HEK293 (cell line): ENCODE measurements at regions not wholly inside any gene's neighbourhood (a gene's known extent, or its start where the extent isn't known, plus 50 kb on each side); places are given as distances from the start of the nearest gene placed in this dataset.

Experiments
- CTCF ChIA-PET: fragments of 350-600 bp; formaldehyde crosslinking; extraction: SDS; loops from one replicate; lab custom pipeline; 2021; ENCODE audit warnings: antibody characterized with exemption; lab: Yijun Ruan, JAX
- POLR2A ChIA-PET: fragments of 300-600 bp; formaldehyde crosslinking; extraction: SDS; loops from one replicate; lab custom pipeline; 2020; ENCODE audit warnings: antibody characterized with exemption, inconsistent platforms; lab: Yijun Ruan, JAX
- H3K27ac ChIP-seq: fragments of 200-500 bp; sonication (Bioruptor generic); 2 replicates; pipeline ENCODE4 v1.5.1; 2014; ENCODE audit warnings: low read depth, low read length, control low read depth, inconsistent platforms; ENCODE audit errors: extremely low read depth
- H3K36me3 ChIP-seq, 2 experiments: fragments of 200-500 bp in 1 of 2; sonication (Bioruptor generic) in 1 of 2; 1 replicate in 1 of 2; 2 replicates in 1 of 2; pipeline ENCODE4 v1.5.1; 2014 to 2017; ENCODE audit warnings: inconsistent platforms in 2 of 2, low read length in 2 of 2; ENCODE audit not compliant: control insufficient read depth in 2 of 2, insufficient read depth in 1 of 2
- H3K4me1 ChIP-seq: fragments of 200-500 bp; sonication (Bioruptor generic); 2 replicates; pipeline ENCODE4 v1.5.1; 2014; ENCODE audit warnings: mild to moderate bottlenecking, low read length, inconsistent platforms; ENCODE audit not compliant: control insufficient read depth, insufficient read depth
- H3K4me3 ChIP-seq: 2 replicates; pipeline ENCODE4 v1.5.1; 2011; ENCODE audit warnings: low read depth, mild to moderate bottlenecking, control low read depth, low read length, moderate library complexity
- H3K9me3 ChIP-seq: fragments of 200-500 bp; sonication (Bioruptor generic); 2 replicates; pipeline ENCODE4 v1.5.1; 2014; ENCODE audit warnings: low read depth, low read length, inconsistent platforms; ENCODE audit not compliant: control insufficient read depth, insufficient read depth
- EGR2 ChIP-seq: fragments of 450-650 bp; formaldehyde crosslinking; IDR thresholded peaks from 2 replicates; pipeline ENCODE4 v1.5.1; 2016; ENCODE audit warnings: low read depth, missing biosample characterization, missing genetic modification characterization
- GLIS1 ChIP-seq: fragments of 450-650 bp; formaldehyde crosslinking; IDR thresholded peaks from 2 replicates; pipeline ENCODE4 v1.5.1; 2016; ENCODE audit warnings: missing biosample characterization, missing genetic modification characterization
- OVOL3 ChIP-seq: fragments of 450-650 bp; formaldehyde crosslinking; IDR thresholded peaks from 2 replicates; pipeline ENCODE4 v1.5.1; 2016; ENCODE audit warnings: missing biosample characterization, missing genetic modification characterization
- SETDB1 ChIP-seq: IDR thresholded peaks from one replicate; pipeline ENCODE4 v1.6.1; 2017; ENCODE audit warnings: mild to moderate bottlenecking, low read length, moderate library complexity, mixed read lengths; ENCODE audit not compliant: insufficient read length
- SP2 ChIP-seq: fragments of 450-650 bp; formaldehyde crosslinking; IDR thresholded peaks from 2 replicates; pipeline ENCODE4 v1.5.1; 2016; ENCODE audit warnings: missing biosample characterization, missing genetic modification characterization
- TRIM28 ChIP-seq: IDR thresholded peaks from 2 replicates; pipeline ENCODE4 v1.6.1; 2011; ENCODE audit warnings: low read length, control low read depth, borderline replicate concordance
- ZNF10 ChIP-seq: fragments of 450-650 bp; formaldehyde crosslinking; IDR thresholded peaks from 2 replicates; pipeline ENCODE4 v1.5.1; 2017; ENCODE audit warnings: missing biosample characterization, missing genetic modification characterization
- ZNF184 ChIP-seq: fragments of 450-650 bp; IDR thresholded peaks from 2 replicates; pipeline ENCODE4 v1.5.1; 2018; ENCODE audit warnings: missing biosample characterization, mild to moderate bottlenecking, missing genetic modification characterization
- ZNF223 ChIP-seq: fragments of 450-650 bp; formaldehyde crosslinking; IDR thresholded peaks from 2 replicates; pipeline ENCODE4 v1.5.1; 2016; ENCODE audit warnings: missing biosample characterization, missing genetic modification characterization
- ZNF324 ChIP-seq: fragments of 450-650 bp; formaldehyde crosslinking; IDR thresholded peaks from 2 replicates; pipeline ENCODE4 v1.5.1; 2016; ENCODE audit warnings: missing biosample characterization, missing genetic modification characterization
- ZNF335 ChIP-seq: fragments of 450-650 bp; formaldehyde crosslinking; conservative IDR thresholded peaks from 2 replicates; pipeline ENCODE4 v1.5.1; 2016; ENCODE audit warnings: missing biosample characterization, missing genetic modification characterization
- ZNF423 ChIP-seq: fragments of 450-650 bp; formaldehyde crosslinking; IDR thresholded peaks from 2 replicates; pipeline ENCODE4 v1.5.1; 2016; ENCODE audit warnings: missing biosample characterization, missing genetic modification characterization
- ZNF561 ChIP-seq: fragments of 450-650 bp; IDR thresholded peaks from 2 replicates; pipeline ENCODE4 v1.5.1; 2018; ENCODE audit warnings: missing biosample characterization, missing genetic modification characterization, borderline replicate concordance
- ZNF776 ChIP-seq: fragments of 450-650 bp; formaldehyde crosslinking; IDR thresholded peaks from 2 replicates; pipeline ENCODE4 v1.5.0; 2017; ENCODE audit warnings: missing biosample characterization, missing genetic modification characterization, borderline replicate concordance
- ZSCAN23 ChIP-seq: fragments of 450-650 bp; formaldehyde crosslinking; IDR thresholded peaks from 2 replicates; pipeline ENCODE4 v1.5.1; 2016; ENCODE audit warnings: missing biosample characterization, missing genetic modification characterization
- TF ChIP-seq, protein P1 (sequence below): fragments of 450-650 bp; formaldehyde crosslinking; IDR thresholded peaks from 2 replicates; pipeline ENCODE4 v1.5.1; 2016; ENCODE audit warnings: missing biosample characterization, missing genetic modification characterization
- TF ChIP-seq, protein P2 (sequence below): fragments of 450-650 bp; formaldehyde crosslinking; IDR thresholded peaks from 2 replicates; pipeline ENCODE4 v1.5.1; 2016; ENCODE audit warnings: missing biosample characterization, missing genetic modification characterization, borderline replicate concordance

DNA sequence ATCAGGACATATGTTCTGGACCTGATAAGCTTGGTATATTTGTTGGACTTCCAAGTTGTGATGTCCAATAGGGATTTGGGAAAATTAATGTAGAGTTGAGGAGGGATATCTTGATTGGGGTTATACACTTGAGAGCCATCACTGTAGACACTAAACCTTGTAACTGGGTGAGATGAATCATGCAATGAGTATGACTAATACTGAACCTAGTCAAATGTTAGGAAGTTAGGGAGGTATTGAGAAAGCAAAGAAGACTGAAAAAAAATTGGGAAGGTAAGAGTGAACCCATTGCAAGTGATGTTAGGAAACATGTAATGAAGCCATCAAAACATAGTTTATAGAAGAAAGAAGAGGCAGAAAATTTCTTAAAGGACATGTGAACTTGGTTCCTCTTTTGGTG, 668.4 kb upstream of the CDH9 start (continued):
- TF ChIP-seq, protein P1, sequence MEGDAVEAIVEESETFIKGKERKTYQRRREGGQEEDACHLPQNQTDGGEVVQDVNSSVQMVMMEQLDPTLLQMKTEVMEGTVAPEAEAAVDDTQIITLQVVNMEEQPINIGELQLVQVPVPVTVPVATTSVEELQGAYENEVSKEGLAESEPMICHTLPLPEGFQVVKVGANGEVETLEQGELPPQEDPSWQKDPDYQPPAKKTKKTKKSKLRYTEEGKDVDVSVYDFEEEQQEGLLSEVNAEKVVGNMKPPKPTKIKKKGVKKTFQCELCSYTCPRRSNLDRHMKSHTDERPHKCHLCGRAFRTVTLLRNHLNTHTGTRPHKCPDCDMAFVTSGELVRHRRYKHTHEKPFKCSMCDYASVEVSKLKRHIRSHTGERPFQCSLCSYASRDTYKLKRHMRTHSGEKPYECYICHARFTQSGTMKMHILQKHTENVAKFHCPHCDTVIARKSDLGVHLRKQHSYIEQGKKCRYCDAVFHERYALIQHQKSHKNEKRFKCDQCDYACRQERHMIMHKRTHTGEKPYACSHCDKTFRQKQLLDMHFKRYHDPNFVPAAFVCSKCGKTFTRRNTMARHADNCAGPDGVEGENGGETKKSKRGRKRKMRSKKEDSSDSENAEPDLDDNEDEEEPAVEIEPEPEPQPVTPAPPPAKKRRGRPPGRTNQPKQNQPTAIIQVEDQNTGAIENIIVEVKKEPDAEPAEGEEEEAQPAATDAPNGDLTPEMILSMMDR (tag by site-specific recombination) = no peak
- TF ChIP-seq ZNF335 = no peak
- TF ChIP-seq, all 188 proteins: peak for 0

DNA sequence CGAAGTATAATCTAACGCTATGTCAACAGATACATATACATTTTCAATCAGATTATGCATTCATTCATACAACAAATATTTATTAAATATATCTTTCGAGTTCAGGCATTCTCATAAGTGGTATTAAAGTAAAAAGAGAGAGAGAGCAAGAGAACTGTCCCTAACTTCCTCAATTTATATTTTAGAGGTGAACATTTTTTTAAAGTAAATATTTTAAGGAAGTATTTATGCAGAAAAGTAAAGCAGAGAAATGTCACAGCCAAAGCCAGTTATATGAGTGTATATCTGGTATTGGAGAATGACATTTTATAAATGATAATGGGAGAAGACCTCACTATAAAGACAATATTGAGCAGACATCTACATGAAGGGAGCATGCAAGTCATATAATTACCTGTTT, 667.3 kb upstream of the CDH9 start:
- POLR2A ChIA-PET = no interaction called here
- TF ChIP-seq SETDB1 (no peak), ZNF184 (tag by site-specific recombination) (no peak), ZNF10 (tag by site-specific recombination) (no peak), ZNF561 (no peak), OVOL3 (tag by site-specific recombination) (no peak), ZSCAN23 (no peak), EGR2 (tag by site-specific recombination) (no peak), ZNF423 (no peak), ZNF223 (tag by site-specific recombination) (no peak), GLIS1 (tag by site-specific recombination) (no peak), SP2 (tag by site-specific recombination) (no peak), ZNF324 (tag by site-specific recombination) (no peak)
- TF ChIP-seq, protein P2, sequence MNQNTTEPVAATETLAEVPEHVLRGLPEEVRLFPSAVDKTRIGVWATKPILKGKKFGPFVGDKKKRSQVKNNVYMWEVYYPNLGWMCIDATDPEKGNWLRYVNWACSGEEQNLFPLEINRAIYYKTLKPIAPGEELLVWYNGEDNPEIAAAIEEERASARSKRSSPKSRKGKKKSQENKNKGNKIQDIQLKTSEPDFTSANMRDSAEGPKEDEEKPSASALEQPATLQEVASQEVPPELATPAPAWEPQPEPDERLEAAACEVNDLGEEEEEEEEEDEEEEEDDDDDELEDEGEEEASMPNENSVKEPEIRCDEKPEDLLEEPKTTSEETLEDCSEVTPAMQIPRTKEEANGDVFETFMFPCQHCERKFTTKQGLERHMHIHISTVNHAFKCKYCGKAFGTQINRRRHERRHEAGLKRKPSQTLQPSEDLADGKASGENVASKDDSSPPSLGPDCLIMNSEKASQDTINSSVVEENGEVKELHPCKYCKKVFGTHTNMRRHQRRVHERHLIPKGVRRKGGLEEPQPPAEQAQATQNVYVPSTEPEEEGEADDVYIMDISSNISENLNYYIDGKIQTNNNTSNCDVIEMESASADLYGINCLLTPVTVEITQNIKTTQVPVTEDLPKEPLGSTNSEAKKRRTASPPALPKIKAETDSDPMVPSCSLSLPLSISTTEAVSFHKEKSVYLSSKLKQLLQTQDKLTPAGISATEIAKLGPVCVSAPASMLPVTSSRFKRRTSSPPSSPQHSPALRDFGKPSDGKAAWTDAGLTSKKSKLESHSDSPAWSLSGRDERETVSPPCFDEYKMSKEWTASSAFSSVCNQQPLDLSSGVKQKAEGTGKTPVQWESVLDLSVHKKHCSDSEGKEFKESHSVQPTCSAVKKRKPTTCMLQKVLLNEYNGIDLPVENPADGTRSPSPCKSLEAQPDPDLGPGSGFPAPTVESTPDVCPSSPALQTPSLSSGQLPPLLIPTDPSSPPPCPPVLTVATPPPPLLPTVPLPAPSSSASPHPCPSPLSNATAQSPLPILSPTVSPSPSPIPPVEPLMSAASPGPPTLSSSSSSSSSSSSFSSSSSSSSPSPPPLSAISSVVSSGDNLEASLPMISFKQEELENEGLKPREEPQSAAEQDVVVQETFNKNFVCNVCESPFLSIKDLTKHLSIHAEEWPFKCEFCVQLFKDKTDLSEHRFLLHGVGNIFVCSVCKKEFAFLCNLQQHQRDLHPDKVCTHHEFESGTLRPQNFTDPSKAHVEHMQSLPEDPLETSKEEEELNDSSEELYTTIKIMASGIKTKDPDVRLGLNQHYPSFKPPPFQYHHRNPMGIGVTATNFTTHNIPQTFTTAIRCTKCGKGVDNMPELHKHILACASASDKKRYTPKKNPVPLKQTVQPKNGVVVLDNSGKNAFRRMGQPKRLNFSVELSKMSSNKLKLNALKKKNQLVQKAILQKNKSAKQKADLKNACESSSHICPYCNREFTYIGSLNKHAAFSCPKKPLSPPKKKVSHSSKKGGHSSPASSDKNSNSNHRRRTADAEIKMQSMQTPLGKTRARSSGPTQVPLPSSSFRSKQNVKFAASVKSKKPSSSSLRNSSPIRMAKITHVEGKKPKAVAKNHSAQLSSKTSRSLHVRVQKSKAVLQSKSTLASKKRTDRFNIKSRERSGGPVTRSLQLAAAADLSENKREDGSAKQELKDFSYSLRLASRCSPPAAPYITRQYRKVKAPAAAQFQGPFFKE (tag by site-specific recombination) = no peak

DNA sequence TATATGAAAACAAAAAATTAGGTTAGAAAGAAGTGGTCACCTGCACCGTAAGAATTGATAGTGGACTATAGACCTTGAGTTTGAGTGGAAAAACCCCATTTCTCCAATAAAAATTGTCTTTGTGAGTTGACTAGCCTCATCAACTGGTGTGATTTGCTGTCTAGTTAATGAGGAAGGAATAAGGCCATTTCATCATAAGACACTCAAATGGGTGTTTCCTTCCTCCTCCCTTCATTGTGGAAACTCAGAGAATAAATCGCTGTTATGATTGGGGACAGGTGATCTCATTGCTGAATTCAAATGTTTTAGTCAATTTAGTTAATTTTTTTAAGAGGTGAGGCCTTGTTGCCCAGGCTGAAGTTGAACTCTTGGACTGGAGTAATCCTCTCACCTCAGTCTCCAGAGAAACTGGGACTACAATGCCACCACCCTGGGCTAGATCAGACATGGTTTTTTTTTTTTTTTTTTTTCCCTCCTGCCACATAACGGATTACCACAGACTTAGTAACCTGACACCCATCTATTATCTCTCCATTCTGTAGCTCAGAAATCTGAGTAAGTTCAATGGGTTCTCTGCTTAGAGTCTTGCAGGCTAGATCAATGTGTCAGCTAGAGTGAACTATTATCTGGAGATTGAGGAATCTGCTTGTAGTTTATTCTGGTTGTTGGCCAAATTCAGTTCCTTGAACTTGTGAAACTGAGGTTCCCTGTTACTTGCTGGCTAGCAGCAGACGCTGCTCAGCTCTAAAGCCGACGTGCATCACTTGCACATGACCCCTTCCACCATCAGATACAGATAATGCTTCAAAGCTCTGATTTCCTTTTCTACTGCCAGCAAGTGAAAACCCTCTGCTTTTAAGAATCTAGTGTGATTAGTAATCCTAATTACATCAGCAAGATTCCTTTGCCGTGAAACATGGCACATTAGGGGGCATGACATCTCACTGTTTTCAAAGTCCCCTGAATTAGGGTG, 663.8 kb upstream of the CDH9 start:
- TF ChIP-seq TRIM28 = peak; percentile 35; the same call in 1 of the 2 replicates
- TF ChIP-seq ZNF776 = no peak

More for the DNA sequence above, 667.3 kb upstream of the CDH9 start:
- CTCF ChIA-PET = interaction anchor here (0.6 kb wide), 2 partner anchors 35 to 639 kb away, joined by 3 to 5 read pairs; no protein-coding TSS in a partner anchor
- no peaks in the 10 kb centered on the region for H3K4me1 ChIP-seq
- no peaks in the 10 kb centered on the region for H3K36me3 ChIP-seq
- H3K27ac ChIP-seq = no peak overlapping the region
- no peaks in the 10 kb centered on the region for H3K9me3 ChIP-seq
- H3K4me3 ChIP-seq = no peak overlapping the region

More for the DNA sequence above, 663.8 kb upstream of the CDH9 start:
- Histone ChIP-seq H3K36me3 (no peaks in the 10 kb centered on the region), H3K4me3 (no peak overlapping the region), H3K4me1 (no peaks in the 10 kb centered on the region), H3K27ac (no peak overlapping the region), H3K9me3 (no peaks in the 10 kb centered on the region)
- ChIA-PET POLR2A (interaction anchor here (0.7 kb wide), 2 partner anchors 115 to 600 kb away, joined by 3 to 4 read pairs; no protein-coding TSS in a partner anchor), CTCF (no interaction called here)
